CD4-positive, alpha-beta T cell treated with Interferon alpha-2 for 1 hour (primary cell): ENCODE measurements at regions not wholly inside any gene's neighbourhood (a gene's known extent, or its start where the extent isn't known, plus 50 kb on each side); places are given as distances from the start of the nearest gene placed in this dataset.
"Not testable (repeated sequence)": the region's sequence is repeated elsewhere in the genome, so short reads cannot be mapped to it uniquely, and the experiment has no call there.

Source experiments
- DNase-seq, 2 donors: peaks; one replicate each; pipeline ENCODE4 v3.0.0-alpha.2; 2020 to 2022

- no peak for DNase-seq
These were observed 227.7 kb upstream of the TMEM260 start for GRCh38 chr14:56351861-56352260.

- DNase-seq, result no peak
These were observed 226.6 kb upstream of the TMEM260 start for GRCh38 chr14:56352999-56353398.

GRCh38 chr14:56357428-56357827 lies 222.2 kb upstream of the TMEM260 start:
- no peak for DNase-seq

- no peak for DNase-seq
These were observed 221.3 kb upstream of the TMEM260 start for GRCh38 chr14:56358275-56358674.

GRCh38 chr14:56358851-56359614 lies 220.6 kb upstream of the TMEM260 start:
- no peak for DNase-seq

- DNase-seq, result not testable (repeated sequence)
These were observed 213.9 kb upstream of the TMEM260 start for GRCh38 chr14:56365663-56366062.

- no peak for DNase-seq
These were observed 212.2 kb upstream of the TMEM260 start for GRCh38 chr14:56367416-56367815.

GRCh38 chr14:56371737-56372136 lies 207.9 kb upstream of the TMEM260 start:
- DNase-seq, result no peak

- DNase-seq, result no peak
These were observed 205.2 kb upstream of the TMEM260 start for GRCh38 chr14:56374421-56374820.

- DNase-seq, result no peak
These were observed 201.6 kb upstream of the TMEM260 start for GRCh38 chr14:56378046-56378445.

GRCh38 chr14:56378475-56378877 lies 201.1 kb upstream of the TMEM260 start:
- DNase-seq, result no peak

- no peak for DNase-seq
These were observed 199.6 kb upstream of the TMEM260 start for GRCh38 chr14:56379956-56380355.

- DNase-seq, result no peak
These were observed 193.6 kb upstream of the TMEM260 start for GRCh38 chr14:56386024-56386423.

- no peak for DNase-seq
These were observed 188.7 kb upstream of the TMEM260 start for GRCh38 chr14:56390859-56391258.

- no peak for DNase-seq
These were observed 184.6 kb upstream of the TMEM260 start for GRCh38 chr14:56394826-56395530.

- no peak for DNase-seq
These were observed 179.3 kb upstream of the TMEM260 start for GRCh38 chr14:56400109-56400825.

- no peak for DNase-seq
These were observed 166.8 kb upstream of the TMEM260 start for GRCh38 chr14:56412468-56413434.

- no peak for DNase-seq
These were observed 165.9 kb upstream of the TMEM260 start for GRCh38 chr14:56413721-56414120.

GRCh38 chr14:56414236-56414635 lies 165.4 kb upstream of the TMEM260 start:
- no peak for DNase-seq

- DNase-seq, result no peak
These were observed 163.4 kb upstream of the TMEM260 start for GRCh38 chr14:56416213-56416612.

GRCh38 chr14:56417173-56417572 lies 162.4 kb upstream of the TMEM260 start:
- DNase-seq, result no peak

GRCh38 chr14:56419750-56420149 lies 159.8 kb upstream of the TMEM260 start:
- no peak for DNase-seq

- DNase-seq, result no peak
These were observed 157.4 kb upstream of the TMEM260 start for GRCh38 chr14:56422221-56422620.
